ENCODE measurements at regions not wholly inside any gene's neighbourhood (a gene's known extent, or its start where the extent isn't known, plus 50 kb on each side); places are given as distances from the start of the nearest gene placed in this dataset.

DNA sequence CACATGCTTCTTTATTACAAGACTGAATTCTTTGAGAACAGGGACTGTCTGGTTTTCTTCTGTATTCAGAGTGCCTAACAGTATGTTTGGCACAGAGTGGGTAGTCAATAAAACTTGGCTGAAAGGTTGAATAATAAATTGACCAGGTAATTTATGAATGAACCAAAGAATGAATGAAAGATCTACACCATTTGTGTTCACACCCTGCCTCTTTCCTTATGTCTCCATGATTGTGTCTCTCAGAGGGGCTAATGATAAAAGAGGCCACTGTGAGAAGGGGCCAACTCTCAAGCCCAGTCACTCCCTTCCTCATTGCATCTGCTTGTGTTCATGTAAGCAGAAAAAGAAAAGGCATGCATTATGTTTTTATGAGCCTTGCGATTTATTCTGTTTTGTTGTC, 569.7 kb upstream of the TENM4 start:
- Mint-ChIP-seq H3K9me3 (ENCODE audit: unreplicated experiment) (no peaks in the 10 kb centered on the region), H3K4me1 (ENCODE audit: insufficient read depth, unreplicated experiment) (no peaks in the 10 kb centered on the region), H3K36me3 (ENCODE audit: insufficient read depth, unreplicated experiment) (no peaks in the 10 kb centered on the region), H3K27me3 (ENCODE audit: insufficient read depth, unreplicated experiment) (no peaks in the 10 kb centered on the region), H3K27ac (ENCODE audit: low read depth, unreplicated experiment) (no peak overlapping the region), H3K4me3 (ENCODE audit: unreplicated experiment) (no peak overlapping the region)
- BruUV-seq (replicated peaks): no TSS peak
- no peak for DNase-seq (ENCODE audit: unreplicated experiment)
- POLR2A ChIA-PET: no interaction called here
- TF ChIP-seq, protein P1, sequence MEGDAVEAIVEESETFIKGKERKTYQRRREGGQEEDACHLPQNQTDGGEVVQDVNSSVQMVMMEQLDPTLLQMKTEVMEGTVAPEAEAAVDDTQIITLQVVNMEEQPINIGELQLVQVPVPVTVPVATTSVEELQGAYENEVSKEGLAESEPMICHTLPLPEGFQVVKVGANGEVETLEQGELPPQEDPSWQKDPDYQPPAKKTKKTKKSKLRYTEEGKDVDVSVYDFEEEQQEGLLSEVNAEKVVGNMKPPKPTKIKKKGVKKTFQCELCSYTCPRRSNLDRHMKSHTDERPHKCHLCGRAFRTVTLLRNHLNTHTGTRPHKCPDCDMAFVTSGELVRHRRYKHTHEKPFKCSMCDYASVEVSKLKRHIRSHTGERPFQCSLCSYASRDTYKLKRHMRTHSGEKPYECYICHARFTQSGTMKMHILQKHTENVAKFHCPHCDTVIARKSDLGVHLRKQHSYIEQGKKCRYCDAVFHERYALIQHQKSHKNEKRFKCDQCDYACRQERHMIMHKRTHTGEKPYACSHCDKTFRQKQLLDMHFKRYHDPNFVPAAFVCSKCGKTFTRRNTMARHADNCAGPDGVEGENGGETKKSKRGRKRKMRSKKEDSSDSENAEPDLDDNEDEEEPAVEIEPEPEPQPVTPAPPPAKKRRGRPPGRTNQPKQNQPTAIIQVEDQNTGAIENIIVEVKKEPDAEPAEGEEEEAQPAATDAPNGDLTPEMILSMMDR (IDR thresholded peaks at IDR 0.05; ENCODE audit: unreplicated experiment): no peak
- intact Hi-C loops (cut with micrococcal nuclease): no loop called here
- CTCF ChIA-PET: no interaction called here

DNA sequence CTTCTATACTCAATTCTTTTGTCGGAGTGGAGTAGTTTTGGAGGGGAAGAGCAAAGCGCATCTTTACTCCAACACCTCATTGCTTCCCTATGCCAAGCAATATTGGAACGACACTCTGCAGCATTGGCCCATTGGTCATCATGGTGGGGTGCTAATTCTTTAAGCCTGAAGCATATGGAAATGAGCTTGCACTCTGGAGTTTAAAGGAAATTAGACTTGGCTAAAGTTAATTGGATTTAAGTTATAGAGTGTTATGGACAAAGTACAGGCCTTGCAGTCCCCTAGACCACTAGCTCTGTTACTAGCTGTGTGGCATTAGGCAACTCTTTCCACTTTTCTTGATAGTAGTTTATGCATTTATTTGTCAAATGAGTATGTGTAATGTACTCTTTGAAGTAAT, 568.3 kb upstream of the TENM4 start:
- Mint-ChIP-seq H3K4me3 (ENCODE audit: unreplicated experiment) (no peak overlapping the region), H3K27me3 (ENCODE audit: insufficient read depth, unreplicated experiment) (no peaks in the 10 kb centered on the region), H3K4me1 (ENCODE audit: insufficient read depth, unreplicated experiment) (no peaks in the 10 kb centered on the region), H3K27ac (ENCODE audit: low read depth, unreplicated experiment) (no peak overlapping the region), H3K9me3 (ENCODE audit: unreplicated experiment) (no peaks in the 10 kb centered on the region), H3K36me3 (ENCODE audit: insufficient read depth, unreplicated experiment) (no peaks in the 10 kb centered on the region)
- no peak for DNase-seq (ENCODE audit: unreplicated experiment)
- TF ChIP-seq, protein P1 (IDR thresholded peaks at IDR 0.05; ENCODE audit: unreplicated experiment): no peak
- POLR2A ChIA-PET: interaction anchor here (0.7 kb wide), 1 partner anchor 1062 kb away, joined by 3 read pairs; no protein-coding TSS in a partner anchor
- no TSS peak for BruUV-seq (replicated peaks)
- CTCF ChIA-PET: no interaction called here
- intact Hi-C loops (cut with micrococcal nuclease): no loop called here

DNA sequence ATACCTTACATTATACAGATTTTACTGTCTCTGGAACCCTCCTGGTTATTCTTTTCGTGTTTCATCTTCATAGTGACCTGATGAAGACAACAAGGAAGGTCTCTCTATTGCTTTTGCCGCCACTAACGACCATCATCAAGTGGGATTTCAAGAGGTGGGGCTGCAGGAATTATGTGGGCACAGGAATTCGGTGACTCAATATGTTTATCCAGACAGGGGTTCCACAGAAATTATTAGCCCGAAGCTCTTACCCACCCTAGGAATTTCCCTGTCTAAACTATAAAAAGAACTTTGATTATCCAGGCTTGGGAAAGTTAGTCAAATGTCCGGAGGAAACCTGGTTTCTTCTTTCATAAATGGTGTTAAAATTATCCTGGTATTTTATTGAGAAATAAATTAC, 566.8 kb upstream of the TENM4 start:
- Mint-ChIP-seq H3K27ac (ENCODE audit: low read depth, unreplicated experiment) (no peak overlapping the region), H3K27me3 (ENCODE audit: insufficient read depth, unreplicated experiment) (no peaks in the 10 kb centered on the region), H3K4me3 (ENCODE audit: unreplicated experiment) (no peak overlapping the region), H3K4me1 (ENCODE audit: insufficient read depth, unreplicated experiment) (no peaks in the 10 kb centered on the region), H3K9me3 (ENCODE audit: unreplicated experiment) (no peaks in the 10 kb centered on the region), H3K36me3 (ENCODE audit: insufficient read depth, unreplicated experiment) (no peaks in the 10 kb centered on the region)
- CTCF ChIA-PET: no interaction called here
- POLR2A ChIA-PET: no interaction called here
- BruUV-seq (replicated peaks): no TSS peak
- intact Hi-C loops (cut with micrococcal nuclease): no loop called here
- DNase-seq (ENCODE audit: unreplicated experiment): no peak
- TF ChIP-seq, protein P1 (IDR thresholded peaks at IDR 0.05; ENCODE audit: unreplicated experiment): no peak

- no peak overlapping the region for H3K4me3 Mint-ChIP-seq (ENCODE audit: unreplicated experiment)
- H3K36me3 Mint-ChIP-seq (ENCODE audit: insufficient read depth, unreplicated experiment): no peaks in the 10 kb centered on the region
- no peaks in the 10 kb centered on the region for H3K9me3 Mint-ChIP-seq (ENCODE audit: unreplicated experiment)
- ChIA-PET POLR2A (no interaction called here), CTCF (no interaction called here)
- no peak overlapping the region for H3K27ac Mint-ChIP-seq (ENCODE audit: low read depth, unreplicated experiment)
- no peaks in the 10 kb centered on the region for H3K4me1 Mint-ChIP-seq (ENCODE audit: insufficient read depth, unreplicated experiment)
- DNase-seq (ENCODE audit: unreplicated experiment): no peak
- TF ChIP-seq, protein P1 (IDR thresholded peaks at IDR 0.05; ENCODE audit: unreplicated experiment): no peak
- no peaks in the 10 kb centered on the region for H3K27me3 Mint-ChIP-seq (ENCODE audit: insufficient read depth, unreplicated experiment)
- intact Hi-C loops (cut with micrococcal nuclease): no loop called here
- no TSS peak for BruUV-seq (replicated peaks)
These were observed 549.3 kb upstream of the TENM4 start for GRCh38 chr11:79990141-79990540.

Measured in MCF 10A (cell line).